ENCODE measurements at regions not wholly inside any gene's neighbourhood (a gene's known extent, or its start where the extent isn't known, plus 50 kb on each side); places are given as distances from the start of the nearest gene placed in this dataset.

DNA sequence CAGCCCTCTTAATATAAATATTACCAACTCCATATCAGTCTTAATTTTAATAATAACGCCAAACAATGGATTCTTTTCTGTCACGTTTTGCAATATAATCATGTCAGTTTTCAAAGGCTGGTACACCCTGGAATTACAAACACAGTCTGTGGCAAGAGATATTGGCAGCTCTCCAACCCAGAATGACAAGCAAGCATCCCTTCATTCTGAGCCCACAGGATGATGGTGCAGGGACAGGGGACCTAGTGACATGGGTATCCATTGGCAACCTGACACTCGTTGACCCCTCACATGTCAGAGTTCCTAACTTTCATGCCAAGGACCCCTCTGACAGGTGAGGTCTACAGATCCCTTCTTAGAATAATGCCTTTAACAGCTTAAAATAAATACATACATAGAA is 154.5 kb upstream of the TSC22D2 start:
- TF ChIP-seq, protein P1, sequence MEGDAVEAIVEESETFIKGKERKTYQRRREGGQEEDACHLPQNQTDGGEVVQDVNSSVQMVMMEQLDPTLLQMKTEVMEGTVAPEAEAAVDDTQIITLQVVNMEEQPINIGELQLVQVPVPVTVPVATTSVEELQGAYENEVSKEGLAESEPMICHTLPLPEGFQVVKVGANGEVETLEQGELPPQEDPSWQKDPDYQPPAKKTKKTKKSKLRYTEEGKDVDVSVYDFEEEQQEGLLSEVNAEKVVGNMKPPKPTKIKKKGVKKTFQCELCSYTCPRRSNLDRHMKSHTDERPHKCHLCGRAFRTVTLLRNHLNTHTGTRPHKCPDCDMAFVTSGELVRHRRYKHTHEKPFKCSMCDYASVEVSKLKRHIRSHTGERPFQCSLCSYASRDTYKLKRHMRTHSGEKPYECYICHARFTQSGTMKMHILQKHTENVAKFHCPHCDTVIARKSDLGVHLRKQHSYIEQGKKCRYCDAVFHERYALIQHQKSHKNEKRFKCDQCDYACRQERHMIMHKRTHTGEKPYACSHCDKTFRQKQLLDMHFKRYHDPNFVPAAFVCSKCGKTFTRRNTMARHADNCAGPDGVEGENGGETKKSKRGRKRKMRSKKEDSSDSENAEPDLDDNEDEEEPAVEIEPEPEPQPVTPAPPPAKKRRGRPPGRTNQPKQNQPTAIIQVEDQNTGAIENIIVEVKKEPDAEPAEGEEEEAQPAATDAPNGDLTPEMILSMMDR (IDR thresholded peaks at IDR 0.05), result no peak
- TF ChIP-seq POLR2A (IDR thresholded peaks at IDR 0.05) (no peak), EP300 (IDR thresholded peaks at IDR 0.05) (no peak), POLR2AphosphoS5 (IDR thresholded peaks at IDR 0.05) (no peak)
